ENCODE measurements at regions not wholly inside any gene's neighbourhood (a gene's known extent, or its start where the extent isn't known, plus 50 kb on each side); places are given as distances from the start of the nearest gene placed in this dataset.
A peak's percentile ranks its signal among the peaks of the same experiment; 100 is the strongest.

DNA sequence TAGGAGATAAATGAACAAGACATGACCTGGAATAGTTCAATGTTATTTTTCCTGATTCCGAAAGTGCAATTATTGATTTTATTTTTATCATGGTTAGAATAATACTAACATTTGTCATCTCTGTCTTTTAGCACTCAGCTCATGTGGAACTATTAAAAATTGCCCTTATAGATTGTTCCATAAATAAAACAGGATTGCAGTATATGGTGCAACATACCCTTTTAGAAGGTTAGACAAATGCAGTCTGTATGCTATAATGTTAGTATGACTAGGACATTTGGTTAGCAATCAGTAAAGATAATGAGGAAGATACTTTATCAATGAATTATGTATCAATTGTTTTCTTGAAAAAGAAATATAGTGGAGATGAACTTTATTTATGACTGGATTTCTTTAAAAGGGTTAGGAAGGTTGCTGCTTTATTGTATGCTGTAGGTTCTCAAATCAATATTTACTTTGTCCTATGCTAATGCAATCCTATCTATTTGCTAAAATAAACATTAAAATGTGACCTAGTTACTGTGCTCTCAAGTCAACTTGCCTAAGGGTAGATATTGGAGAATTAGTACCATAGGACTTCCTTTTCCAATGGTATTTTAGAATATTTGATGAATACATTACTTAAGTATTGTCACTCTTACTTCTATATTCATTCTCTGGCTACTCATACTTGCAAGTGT lies 348.9 kb upstream of the ISL1 start:
- no peaks in the 10 kb centered on the region for H3K9me3 Mint-ChIP-seq
- no peak overlapping the region for H3K27ac Mint-ChIP-seq
- H3K4me1 Mint-ChIP-seq = no peaks in the 10 kb centered on the region
- H3K4me3 Mint-ChIP-seq = no peak overlapping the region
- no peaks in the 10 kb centered on the region for H3K27me3 Mint-ChIP-seq (ENCODE audit: low read depth)
- no peaks in the 10 kb centered on the region for H3K36me3 Mint-ChIP-seq (ENCODE audit: low read depth)
- TF ChIP-seq, protein P1, sequence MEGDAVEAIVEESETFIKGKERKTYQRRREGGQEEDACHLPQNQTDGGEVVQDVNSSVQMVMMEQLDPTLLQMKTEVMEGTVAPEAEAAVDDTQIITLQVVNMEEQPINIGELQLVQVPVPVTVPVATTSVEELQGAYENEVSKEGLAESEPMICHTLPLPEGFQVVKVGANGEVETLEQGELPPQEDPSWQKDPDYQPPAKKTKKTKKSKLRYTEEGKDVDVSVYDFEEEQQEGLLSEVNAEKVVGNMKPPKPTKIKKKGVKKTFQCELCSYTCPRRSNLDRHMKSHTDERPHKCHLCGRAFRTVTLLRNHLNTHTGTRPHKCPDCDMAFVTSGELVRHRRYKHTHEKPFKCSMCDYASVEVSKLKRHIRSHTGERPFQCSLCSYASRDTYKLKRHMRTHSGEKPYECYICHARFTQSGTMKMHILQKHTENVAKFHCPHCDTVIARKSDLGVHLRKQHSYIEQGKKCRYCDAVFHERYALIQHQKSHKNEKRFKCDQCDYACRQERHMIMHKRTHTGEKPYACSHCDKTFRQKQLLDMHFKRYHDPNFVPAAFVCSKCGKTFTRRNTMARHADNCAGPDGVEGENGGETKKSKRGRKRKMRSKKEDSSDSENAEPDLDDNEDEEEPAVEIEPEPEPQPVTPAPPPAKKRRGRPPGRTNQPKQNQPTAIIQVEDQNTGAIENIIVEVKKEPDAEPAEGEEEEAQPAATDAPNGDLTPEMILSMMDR (IDR thresholded peaks at IDR 0.05; ENCODE audit: unreplicated experiment in 3 of 3) = no peak

DNA sequence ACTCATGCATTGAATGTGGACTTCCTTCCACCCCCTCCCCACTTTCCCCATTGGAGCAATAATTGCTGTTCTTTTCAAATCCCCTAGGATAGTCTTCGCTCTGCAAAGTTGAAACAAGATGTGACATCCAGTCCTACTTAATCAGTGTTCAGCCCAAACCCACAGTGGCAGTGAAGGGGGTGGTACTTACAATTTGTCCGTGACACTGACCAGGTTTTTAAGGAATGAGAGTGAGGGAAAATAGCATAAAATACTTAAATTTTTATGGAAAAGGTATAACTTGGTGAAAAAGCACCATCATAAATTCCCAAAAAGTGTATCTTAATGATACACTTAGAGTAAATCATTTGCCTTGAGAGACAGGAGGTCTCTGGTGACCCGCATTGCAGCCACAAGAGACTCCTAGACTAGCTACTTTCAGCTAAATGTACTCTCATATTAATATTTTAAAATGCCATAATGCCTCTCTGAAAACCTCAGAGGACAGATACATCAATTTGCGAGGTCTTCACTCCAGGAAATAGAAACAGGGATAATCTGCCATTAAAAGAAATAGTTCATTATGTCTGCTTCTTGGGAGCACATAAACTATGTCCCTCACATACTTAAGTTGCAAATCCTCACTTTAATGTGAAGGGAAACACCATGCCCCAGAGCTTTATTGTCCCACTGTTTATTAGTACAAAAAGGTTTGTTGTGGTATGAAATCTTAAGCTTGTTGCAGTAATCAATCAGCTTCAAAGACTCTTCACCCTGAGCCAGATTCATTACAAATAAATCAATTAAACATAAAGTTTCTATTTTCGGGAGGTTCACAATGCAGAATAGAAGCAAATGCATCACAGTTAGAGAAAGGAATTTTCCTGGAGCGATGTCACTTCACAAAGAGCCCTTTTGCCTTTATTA lies 343.6 kb upstream of the ISL1 start:
- no peaks in the 10 kb centered on the region for H3K36me3 Mint-ChIP-seq (ENCODE audit: low read depth)
- no peaks in the 10 kb centered on the region for H3K9me3 Mint-ChIP-seq
- TF ChIP-seq, protein P1 (IDR thresholded peaks at IDR 0.05; ENCODE audit: unreplicated experiment in 3 of 3) = no peak
- peaks cover 8% of the 10 kb centered on the region for H3K4me1 Mint-ChIP-seq
- H3K4me3 Mint-ChIP-seq = no peak overlapping the region
- no peak overlapping the region for H3K27ac Mint-ChIP-seq
- no peaks in the 10 kb centered on the region for H3K27me3 Mint-ChIP-seq (ENCODE audit: low read depth)

DNA sequence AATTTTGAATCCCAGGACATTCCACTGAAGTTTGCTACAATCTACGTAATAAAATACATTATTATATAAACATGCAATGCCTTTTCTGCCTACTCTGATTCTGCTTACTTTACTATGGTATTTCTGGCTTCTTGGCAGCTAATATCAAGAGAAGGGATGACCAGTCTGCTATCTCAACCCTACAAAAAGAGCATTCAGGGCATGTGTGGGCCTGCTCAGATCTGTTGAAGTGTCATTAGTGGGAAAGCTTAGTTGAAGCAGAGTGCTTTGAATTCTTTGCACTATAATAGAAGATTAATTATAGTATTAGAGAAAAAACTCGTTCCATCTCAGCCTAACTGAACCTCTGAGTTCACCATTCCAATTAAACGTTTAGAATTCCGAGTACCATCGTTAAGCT lies 339.5 kb upstream of the ISL1 start:
- H3K27ac Mint-ChIP-seq = no peak overlapping the region
- no peaks in the 10 kb centered on the region for H3K9me3 Mint-ChIP-seq
- TF ChIP-seq, protein P1 (IDR thresholded peaks at IDR 0.05; ENCODE audit: unreplicated experiment in 3 of 3) = no peak
- H3K36me3 Mint-ChIP-seq (ENCODE audit: low read depth) = no peaks in the 10 kb centered on the region
- no peaks in the 10 kb centered on the region for H3K27me3 Mint-ChIP-seq (ENCODE audit: low read depth)
- H3K4me3 Mint-ChIP-seq = no peak overlapping the region
- H3K4me1 Mint-ChIP-seq = peaks cover 15% of the 10 kb centered on the region

DNA sequence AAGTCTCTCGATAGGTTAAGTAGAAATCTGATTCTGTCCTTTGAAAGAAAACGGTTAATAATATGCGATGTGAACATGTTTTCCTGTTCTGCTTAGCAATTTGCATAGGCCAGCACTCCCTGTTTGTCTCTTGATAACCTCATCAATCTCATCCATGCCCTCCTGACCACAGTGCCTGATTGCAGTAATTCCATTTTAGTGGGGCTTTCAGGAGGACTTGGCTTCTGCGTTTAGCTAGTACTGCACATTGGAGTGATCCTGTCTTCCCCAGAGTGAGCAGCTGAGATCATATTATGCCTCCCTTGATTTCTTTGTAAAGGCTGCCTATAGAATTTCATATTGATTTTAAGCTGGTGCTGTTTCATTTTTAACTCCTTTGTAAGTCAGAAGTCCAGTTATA lies 335.9 kb upstream of the ISL1 start:
- H3K9me3 Mint-ChIP-seq = no peaks in the 10 kb centered on the region
- no peaks in the 10 kb centered on the region for H3K36me3 Mint-ChIP-seq (ENCODE audit: low read depth)
- H3K27ac Mint-ChIP-seq = peak overlapping the region in 1 of 3 experiments; percentile 9

DNA sequence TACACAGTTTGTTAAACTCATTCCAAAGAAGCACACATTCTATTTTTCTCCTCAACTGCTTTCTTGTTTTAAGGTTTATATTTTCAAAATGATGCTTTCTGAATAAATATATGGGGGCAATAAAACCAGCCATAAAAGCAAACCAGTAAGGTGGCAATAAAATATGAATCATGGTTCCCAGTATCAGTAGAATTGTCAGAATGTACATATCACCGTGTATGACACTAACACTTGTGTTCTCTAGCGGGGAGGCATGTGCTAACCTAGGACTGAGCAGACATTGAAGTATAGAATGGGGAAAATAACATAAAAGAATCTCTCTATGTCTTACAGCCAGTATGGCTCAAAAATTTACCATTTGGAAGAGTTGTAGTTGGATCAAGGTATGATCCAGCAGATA lies 329.9 kb upstream of the ISL1 start:
- TF ChIP-seq, protein P1 (IDR thresholded peaks at IDR 0.05; ENCODE audit: unreplicated experiment in 3 of 3) = no peak
- Mint-ChIP-seq H3K27ac (no peak overlapping the region), H3K27me3 (ENCODE audit: low read depth) (no peaks in the 10 kb centered on the region), H3K36me3 (ENCODE audit: low read depth) (no peaks in the 10 kb centered on the region), H3K9me3 (no peaks in the 10 kb centered on the region), H3K4me3 (no peak overlapping the region), H3K4me1 (peaks cover 5% of the 10 kb centered on the region)

More for the DNA sequence above, 335.9 kb upstream of the ISL1 start:
- TF ChIP-seq, protein P1 (IDR thresholded peaks at IDR 0.05; ENCODE audit: unreplicated experiment in 3 of 3) = no peak
- H3K4me1 Mint-ChIP-seq = peaks cover 12% of the 10 kb centered on the region
- peak overlapping the region in 1 of 3 experiments; percentile 33 for H3K4me3 Mint-ChIP-seq
- no peaks in the 10 kb centered on the region for H3K27me3 Mint-ChIP-seq (ENCODE audit: low read depth)
